ENCODE measurements at regions not wholly inside any gene's neighbourhood (a gene's known extent, or its start where the extent isn't known, plus 50 kb on each side); places are given as distances from the start of the nearest gene placed in this dataset.
"Not testable (repeated sequence)": the region's sequence is repeated elsewhere in the genome, so short reads cannot be mapped to it uniquely, and the experiment has no call there.

DNA sequence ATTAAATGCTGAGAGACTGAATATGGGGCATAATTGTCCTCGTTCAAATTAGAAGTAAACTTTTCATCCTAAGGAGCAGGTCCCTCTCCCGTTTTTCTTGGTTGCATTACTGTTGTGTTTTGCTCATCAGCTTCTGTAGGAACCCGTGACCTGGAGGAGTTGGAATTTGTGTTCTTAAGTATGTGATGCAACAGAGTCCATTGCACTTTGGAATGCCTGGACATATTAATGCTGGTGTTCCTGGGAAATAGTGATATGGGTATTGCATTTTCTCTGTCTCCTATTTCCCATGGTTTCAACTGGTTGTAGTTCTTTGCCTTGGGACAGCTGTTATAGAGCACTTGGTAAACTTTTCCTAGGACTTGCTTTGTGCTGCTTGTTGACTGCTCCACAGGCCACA, 417.8 kb upstream of the LCORL start:
- no peak for DNase-seq (ENCODE audit: low read depth in 2 of 2, low spot score in 1 of 2)

DNA sequence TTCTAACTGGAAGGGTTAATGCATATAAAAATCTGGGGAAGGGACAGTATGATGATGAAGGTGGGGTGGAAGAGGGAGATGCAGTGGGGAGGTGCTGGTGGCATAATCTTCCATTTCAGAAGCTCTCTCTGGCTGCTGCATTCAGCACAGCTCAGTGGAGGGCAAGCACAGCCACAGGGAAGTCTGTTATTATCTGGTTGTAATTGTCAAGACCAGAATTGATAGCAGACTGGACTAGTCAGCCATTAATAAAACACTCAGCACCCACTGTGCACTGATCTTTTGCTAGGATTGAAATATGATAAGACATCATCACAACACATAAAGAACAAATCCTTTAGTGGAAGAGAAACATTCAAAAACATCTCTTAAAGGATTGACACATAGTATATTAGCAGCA, 414.2 kb upstream of the LCORL start:
- no peak for DNase-seq (ENCODE audit: low read depth in 2 of 2, low spot score in 1 of 2)

DNA sequence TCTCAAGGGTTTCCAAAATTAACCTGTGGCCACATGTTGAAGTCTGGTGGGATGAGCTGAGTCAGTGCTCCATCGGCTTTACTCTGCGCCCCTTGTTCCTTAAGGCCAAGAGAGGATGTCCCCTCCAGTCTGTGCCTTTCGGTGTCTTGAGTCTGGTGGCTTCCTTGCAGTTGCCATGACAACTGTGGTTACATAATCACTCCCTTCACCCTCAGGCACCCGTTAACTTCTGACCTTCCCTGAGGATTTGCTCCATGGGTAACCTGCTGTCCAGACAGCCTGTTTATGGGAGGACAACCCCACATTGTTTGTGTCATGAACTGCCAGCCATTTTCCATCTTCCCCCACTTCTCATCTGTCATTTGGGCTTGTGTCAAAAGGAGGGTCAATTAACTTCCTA, 401.1 kb upstream of the LCORL start:
- no peak for DNase-seq (ENCODE audit: low read depth in 2 of 2, low spot score in 1 of 2)

DNA sequence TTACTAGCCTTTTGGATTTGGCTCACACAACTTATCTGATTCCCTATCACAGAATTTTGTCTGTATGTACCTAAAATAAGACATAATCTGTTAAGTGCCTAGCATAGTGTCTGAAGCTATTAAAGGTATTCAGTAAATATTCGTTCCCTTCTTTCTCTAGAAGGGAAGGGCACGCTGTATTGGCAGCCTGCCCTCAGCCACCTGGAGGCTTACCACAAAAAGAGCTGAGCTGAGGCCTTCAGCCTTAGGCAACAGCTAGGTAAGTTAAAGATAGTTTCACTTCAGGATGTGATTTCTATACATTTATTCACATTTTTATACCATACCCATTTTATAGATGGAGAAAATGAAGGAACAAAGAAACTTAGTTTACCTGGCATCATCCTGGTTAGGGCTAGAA, 400.0 kb upstream of the LCORL start:
- DNase-seq (ENCODE audit: low read depth in 2 of 2, low spot score in 1 of 2) = no peak

DNA sequence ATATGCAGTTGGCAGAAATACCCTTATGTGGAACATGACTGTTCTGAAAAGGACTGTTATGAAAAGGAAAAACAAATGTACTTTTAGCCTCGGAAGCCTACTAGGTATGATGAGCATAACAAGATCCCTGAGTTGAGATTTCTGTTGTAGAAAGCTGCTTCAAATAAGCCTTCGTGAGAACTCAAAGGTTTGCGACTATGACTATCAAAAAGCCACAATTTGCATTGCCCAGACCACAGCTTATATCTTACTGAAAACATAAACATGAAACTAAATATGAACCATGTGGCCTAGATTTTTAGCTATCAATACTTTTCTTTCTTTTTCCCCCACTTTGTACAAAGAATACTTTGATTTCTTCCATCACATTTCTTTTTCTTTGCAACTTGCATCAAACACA, 398.2 kb upstream of the LCORL start:
- DNase-seq (ENCODE audit: low read depth in 2 of 2, low spot score in 1 of 2) = no peak

DNA sequence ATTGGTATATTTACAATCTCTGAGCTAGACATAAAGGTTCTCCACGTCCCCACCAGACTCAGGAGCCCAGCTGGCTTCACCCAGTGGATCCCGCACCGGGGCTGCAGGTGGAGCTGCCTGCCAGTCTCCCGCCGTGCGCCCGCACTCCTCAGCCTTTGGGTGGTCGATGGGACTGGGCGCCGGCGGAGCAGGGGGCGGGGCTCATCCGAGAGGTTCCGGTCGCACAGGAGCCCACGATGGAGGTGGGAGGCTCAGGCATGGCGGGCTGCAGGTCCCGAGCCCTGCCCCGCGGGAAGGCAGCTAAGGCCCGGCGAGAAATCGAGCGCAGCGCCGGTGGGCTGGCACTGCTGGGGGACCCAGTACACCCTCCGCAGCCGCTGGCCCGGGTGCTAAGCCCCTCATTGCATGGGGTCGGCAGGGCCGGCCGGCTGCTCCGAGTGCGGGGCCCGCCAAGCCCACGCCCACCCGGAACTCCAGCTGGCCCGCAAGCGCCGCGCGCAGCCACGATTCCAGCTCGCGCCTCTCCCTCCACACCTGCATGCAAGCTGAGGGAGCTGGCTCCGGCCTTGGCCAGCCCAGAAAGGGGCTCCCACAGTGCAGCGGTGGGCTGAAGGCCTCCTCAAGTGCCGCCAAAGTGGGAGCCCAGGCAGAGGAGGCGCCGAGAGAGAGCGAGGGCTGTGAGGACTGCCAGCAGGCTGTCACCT, 396.8 kb upstream of the LCORL start:
- DNase-seq (ENCODE audit: low read depth in 2 of 2, low spot score in 1 of 2) = not testable (repeated sequence)

DNA sequence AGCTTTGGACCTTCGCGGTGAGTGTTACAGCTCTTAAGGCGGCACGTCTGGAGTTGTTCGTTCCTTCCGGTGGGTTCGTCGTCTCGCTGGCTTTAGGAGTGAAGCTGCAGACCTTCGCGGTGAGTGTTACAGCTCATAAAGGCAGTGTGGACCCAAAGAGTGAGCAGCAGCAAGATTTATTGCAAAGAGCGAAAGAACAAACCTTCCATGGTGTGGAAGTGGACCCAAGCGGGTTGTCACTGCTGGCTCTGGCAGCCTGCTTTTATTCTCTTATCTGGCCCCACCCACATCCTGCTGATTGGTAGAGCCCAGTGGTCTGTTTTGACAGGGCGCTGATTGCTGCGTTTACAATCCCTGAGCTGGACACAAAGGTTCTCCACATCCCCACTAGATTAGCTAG, 396.1 kb upstream of the LCORL start:
- DNase-seq (ENCODE audit: low read depth in 2 of 2, low spot score in 1 of 2) = not testable (repeated sequence)

DNA sequence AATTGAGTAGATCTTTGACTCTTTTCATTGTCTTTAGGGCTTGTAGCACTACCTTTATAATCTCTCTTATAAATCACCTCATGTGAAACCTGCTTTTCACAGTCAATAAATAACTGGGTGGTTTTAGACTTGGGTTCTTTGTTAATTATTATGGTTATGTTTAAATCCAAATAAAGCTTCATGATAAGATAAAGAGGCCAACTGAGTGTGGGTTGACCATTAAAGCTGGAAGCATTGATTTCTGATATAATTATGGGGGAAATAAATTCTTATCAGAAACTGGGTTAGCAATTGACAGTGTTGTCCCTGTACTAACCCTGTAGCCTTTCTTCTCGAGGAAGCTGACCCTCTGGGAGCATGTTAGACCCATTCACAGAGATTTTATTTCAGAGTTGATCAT, 384.7 kb upstream of the LCORL start:
- no peak for DNase-seq (ENCODE audit: low read depth in 2 of 2, low spot score in 1 of 2)

DNA sequence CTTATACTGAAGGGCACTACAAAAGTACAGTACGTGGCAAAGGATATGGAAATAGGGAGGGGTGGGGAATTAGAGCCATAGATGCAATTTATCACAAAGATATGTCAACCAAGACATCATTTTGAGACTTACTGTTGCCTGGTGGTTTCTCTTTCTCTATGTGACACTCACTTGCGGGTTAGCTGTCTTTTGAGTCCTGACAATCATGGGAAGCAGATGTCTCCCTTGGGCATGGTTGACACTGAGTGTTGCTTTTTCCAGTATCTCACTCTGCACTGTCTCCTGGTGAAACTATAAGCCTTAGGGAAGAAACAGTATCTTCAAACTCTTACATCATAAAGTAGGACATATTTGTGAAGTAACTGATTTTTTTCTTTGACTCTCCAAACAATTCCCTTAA, 383.5 kb upstream of the LCORL start:
- no peak for DNase-seq (ENCODE audit: low read depth in 2 of 2, low spot score in 1 of 2)

DNA sequence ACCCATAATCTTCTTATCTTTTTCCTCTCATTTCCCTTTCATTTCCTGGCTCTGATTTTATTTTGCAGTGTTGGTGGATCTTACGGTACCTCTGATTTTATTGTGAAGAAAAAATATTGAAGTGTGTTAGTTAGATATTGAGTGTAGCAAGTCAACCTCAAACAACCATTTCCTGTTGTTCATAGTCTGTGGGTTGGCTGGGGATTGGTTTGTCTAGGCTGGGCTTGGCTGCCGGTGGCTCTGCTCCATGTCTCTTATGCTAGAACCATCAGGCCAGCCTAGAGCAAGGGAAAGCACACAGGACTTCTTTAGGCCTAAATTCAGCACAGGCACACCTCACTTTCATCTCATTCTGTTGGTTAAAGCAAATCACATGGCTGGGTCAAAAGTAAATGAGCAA, 383.1 kb upstream of the LCORL start:
- no peak for DNase-seq (ENCODE audit: low read depth in 2 of 2, low spot score in 1 of 2)

DNA sequence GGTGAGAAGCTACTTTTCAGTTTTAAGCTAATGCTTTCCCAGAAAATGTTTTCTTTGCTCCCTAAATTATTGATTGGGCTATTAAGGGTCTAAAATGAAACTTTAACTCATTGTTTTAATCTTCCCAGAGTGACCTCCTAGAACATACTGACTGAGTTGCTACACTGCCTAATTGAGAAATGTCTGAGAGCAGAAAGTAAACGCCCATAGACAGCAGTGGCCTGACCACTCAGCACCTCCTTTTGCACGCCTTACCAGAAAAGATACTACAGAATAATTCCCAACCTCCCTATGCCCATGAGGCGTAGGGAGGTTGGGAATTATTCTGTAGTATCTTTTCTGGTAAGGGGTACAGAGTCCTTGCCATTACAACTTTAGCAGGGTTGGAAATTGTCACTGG, 381.8 kb upstream of the LCORL start:
- no peak for DNase-seq (ENCODE audit: low read depth in 2 of 2, low spot score in 1 of 2)

DNA sequence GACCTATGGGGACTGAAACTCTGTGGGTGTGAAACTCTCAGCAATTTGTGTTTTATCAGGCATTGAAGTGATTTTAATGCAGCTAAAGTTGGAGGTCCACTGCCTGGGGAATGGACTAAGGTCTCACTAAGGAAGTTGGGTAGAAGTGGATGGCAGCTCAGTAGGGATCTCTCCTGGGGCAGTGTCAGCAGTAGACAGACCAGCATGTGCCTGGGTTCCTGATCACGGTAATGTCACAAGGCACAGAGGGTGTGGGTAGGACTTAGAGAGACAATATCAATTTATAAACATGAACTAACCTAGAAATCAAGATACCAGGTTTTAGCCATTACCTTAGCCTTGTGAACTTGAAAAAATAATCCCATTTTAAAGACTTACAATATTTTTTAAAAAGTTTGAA, 380.3 kb upstream of the LCORL start:
- DNase-seq (ENCODE audit: low read depth in 2 of 2, low spot score in 1 of 2) = no peak

DNA sequence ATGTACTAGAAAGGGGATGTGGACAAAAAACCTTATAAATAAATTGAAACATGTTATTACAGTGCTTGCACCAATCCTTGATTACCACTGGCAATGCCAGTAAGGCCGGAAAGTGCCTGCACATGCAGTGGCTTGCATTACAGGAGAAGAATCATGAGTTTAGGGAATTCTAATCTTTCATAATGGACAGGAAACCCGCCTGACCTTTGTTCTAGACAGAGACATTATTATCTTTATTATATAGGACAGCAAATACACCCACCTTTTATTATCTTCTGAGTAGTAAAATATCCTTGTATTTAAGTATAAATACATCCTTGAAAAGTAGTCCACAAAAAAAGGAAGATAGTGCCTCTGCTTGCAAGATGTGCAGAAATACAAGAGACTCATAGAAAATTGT, 379.9 kb upstream of the LCORL start:
- DNase-seq (ENCODE audit: low read depth in 2 of 2, low spot score in 1 of 2) = no peak

DNA sequence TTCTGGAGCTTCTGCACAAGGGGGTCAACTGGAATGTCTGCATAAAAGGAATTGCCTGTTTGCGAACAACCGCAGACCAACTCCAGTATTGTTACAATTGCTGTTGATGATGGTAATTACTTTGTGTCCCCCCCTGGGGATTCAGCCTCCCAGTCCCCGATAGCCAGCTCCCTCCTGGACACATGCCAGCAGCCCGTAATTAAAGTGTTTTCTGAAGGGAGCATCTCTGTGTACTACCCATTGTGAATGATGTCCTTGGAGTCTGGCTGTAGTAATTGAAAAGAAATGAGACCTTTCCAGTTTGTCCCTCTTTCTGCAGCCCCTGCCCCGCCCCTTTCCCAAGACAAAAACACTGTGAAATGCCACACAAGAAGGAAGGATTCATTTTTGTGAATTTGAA, 377.1 kb upstream of the LCORL start:
- DNase-seq (ENCODE audit: low read depth in 2 of 2, low spot score in 1 of 2) = no peak

DNA sequence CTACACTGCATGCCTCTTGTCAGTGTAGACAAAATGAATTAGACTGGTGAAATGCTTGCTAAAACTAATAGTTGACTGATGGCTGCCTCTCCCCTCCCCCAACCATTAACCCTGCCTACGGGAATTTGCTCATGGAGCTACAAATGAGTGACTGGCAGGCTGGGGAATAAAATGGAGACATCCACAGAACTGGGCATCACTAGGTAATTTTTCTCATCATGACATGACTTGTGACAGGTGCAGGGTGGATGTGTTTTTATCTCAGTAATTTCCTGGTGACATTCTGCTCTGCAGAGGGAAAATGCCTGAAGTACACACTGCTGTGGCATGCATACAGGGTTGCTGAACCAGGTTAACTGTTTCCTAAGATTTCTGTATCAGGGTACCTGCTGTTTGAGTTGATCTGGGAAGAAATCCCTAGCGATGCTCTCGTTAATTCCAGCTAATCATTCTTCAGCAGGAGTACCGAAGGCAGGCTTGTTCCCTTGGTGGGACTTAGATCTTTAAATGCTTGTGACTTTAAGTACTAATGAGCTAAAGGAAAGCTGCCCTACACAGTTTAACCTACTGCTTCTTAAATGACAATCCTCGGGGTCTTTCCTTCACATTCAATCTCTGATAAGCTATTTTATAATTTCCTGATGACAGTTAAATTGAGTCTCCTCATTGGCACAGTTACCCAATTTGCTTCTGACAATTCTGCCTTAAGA, 376.3 kb upstream of the LCORL start:
- DNase-seq (ENCODE audit: low read depth in 2 of 2, low spot score in 1 of 2) = no peak

DNA sequence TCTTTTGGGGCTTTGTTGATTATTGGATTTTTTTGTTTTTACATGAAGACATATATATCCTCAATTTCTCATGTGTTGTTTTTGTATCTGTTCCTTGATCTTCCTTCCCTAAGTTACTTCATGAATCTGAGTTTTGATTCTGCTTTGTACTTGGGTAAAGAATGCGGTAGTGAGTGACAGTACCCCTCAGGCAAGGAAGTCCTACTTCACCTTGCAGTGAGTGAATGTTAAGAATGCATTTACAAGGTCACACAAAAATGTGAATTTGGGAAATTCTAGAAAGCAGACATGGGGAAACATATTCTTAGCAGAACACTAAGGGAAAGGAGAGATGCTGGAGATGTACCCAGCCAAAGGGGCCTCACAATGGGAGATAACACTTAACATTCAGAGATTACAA, 373.1 kb upstream of the LCORL start:
- DNase-seq (ENCODE audit: low read depth in 2 of 2, low spot score in 1 of 2) = no peak

DNA sequence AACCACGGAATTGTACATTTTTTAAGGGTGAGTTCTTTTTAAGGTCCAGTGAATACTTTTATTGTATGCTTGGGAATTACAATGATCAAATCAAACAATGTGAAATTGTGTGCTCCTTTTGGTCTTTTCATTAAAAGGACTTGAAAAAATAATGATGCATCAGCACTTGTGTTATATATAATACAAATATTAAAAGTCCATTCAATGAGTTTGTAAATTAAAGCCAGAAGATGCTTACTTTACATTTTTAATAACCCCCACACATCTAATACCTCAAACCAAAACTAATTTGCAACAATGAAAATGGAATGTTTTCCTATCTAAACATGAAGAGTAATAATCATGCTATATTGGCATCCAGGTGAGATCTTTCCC, 369.8 kb upstream of the LCORL start:
- DNase-seq (ENCODE audit: low read depth in 2 of 2, low spot score in 1 of 2) = no peak

DNA sequence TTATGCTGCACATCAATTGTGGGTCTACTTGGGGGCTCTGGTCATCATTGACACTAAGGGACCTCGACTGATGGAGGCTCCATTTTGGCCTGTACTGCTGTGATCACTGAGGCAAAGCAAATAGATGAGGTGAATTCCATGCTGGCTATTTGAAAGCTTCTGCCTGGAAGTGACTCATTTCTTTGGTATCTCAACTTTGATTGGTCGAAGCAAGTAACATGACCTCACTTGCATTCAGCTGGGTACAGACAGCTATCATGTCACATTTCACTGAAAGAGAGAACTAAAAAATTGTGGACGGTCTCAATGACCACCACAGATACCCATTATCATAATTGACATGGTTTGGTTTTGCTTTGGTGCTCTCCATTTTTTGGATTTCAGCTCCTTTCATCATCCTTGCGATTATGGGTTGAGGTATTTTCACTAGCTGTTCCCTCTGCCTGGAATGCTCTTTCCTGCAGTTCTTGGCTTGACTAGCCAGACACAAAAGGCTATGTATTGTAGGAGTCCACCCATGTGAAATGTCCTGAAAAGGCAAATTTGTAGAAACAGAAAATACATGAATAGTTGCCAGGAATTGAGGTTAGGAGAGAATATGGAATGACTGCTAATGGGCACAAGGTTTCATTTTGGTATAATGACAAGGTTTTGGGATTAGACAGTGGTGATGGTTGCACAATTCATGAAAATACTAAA, 369.2 kb upstream of the LCORL start:
- DNase-seq (ENCODE audit: low read depth in 2 of 2, low spot score in 1 of 2) = no peak

DNA sequence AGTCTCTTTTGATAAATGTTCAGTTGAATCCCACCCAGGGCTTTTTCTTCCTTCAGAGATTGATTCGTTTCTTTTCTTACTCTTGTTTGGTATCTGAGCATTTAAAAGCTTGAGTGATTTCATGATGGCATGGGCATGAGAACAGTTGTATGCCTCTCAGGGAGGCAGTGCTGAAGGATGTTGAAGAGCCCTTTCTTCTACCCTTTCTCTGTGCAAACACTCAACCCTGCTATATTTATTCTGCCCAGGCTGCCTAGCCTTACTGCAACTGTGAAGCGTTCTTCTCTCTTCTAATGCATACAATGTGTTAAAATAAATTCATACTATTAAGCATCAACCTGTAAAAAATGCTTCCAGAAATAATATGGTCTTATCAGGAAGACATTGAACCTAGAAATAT, 367.6 kb upstream of the LCORL start:
- DNase-seq (ENCODE audit: low read depth in 2 of 2, low spot score in 1 of 2) = no peak

DNA sequence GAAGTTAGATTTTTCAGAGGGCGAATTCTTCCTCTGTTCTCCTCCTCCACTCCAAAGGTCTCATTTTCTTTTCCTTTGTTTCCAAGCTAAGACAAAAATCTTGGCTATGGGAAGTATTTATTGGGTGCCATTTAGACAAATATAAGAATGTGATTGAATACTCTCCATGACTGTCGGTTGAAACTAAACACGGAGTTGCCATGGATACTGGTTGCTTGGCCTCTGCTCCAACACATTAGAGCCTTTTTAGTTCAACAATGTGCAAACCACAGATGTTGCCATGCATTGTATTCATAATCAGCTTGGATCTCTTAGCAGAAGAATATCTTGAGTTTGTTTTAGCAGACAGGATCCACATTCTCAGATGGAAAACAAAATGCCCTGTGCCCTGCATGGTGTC, 366.5 kb upstream of the LCORL start:
- DNase-seq (ENCODE audit: low read depth in 2 of 2, low spot score in 1 of 2) = no peak

DNA sequence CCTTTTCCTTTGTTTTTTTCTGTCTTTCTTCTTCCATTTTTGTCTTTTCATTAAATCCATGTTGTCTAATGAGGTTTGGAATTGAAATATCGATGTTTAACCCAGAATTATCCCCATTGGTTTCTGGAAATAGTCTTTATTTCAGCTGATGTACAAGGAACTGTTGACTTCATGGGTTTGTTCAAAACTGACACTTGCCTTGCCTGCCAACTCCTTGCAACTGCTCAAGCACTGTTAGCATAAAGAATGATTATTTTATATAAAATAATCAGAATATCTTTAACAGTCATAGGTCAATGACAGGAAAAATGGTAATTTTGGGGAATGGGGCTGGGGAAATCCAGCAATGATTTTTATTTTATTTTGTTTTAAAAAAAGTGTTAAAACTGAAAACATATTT, 359.6 kb upstream of the LCORL start:
- no peak for DNase-seq (ENCODE audit: low read depth in 2 of 2, low spot score in 1 of 2)

DNA sequence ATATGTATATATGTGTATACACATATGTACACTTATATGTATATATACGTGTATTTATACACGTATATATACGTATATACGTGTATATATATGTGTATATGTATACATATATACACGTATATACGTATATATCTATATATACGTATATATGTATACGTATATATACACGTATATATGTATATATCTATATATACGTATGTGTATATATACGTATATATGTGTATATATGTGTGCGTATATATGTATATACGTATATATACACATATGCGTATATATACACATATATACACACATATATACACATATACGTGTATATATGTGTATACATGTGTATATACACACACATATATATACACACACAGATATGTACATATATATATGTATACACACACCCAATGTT, 348.0 kb upstream of the LCORL start:
- no peak for DNase-seq (ENCODE audit: low read depth in 2 of 2, low spot score in 1 of 2)

DNA sequence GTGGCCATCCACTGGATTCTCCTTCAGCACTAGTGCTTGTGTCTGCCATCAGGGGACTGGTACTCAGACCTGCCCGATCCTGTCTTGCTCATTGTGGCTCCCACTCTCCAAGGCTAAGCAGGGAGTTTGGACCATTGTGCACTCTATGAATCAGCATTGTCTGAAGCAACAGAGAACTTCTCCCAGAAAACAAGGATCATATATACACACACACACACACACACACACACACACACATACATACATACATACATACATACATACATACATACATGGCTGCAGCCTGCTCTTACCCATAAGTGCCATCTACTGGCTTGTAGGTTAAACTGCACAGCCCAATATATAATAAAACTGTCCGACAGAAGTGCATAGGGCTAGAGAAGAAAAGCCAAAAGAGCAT, 345.3 kb upstream of the LCORL start:
- DNase-seq (ENCODE audit: low read depth in 2 of 2, low spot score in 1 of 2) = no peak
